IPS-20b (cell line): ENCODE measurements at regions not wholly inside any gene's neighbourhood (a gene's known extent, or its start where the extent isn't known, plus 50 kb on each side); places are given as distances from the start of the nearest gene placed in this dataset.
"Not testable (repeated sequence)": the region's sequence is repeated elsewhere in the genome, so short reads cannot be mapped to it uniquely, and the experiment has no call there.

Experiments used
- H3K27ac ChIP-seq: one replicate; pipeline ENCODE4 v1.5.1; 2013; ENCODE audit warnings: low read length
- H3K27me3 ChIP-seq: 2 replicates; pipeline ENCODE4 v1.6.1; 2013; ENCODE audit warnings: mild to moderate bottlenecking, low read length, inconsistent platforms; ENCODE audit not compliant: insufficient read depth
- H3K36me3 ChIP-seq: 2 replicates; pipeline ENCODE4 v1.6.1; 2013; ENCODE audit warnings: low read depth, mild to moderate bottlenecking, inconsistent platforms, low read length, moderate library complexity; ENCODE audit not compliant: insufficient read depth
- H3K4me1 ChIP-seq: 2 replicates; pipeline ENCODE4 v1.6.1; 2013; ENCODE audit warnings: mild to moderate bottlenecking, control low read depth, inconsistent platforms, low read length, moderate library complexity; ENCODE audit not compliant: insufficient read depth
- H3K4me3 ChIP-seq: 2 replicates; pipeline ENCODE4 v1.5.1; 2013; ENCODE audit warnings: mild to moderate bottlenecking, low read length, inconsistent platforms
- H3K9ac ChIP-seq: 2 replicates; pipeline ENCODE4 v1.6.1; 2013; ENCODE audit warnings: low read depth, mild to moderate bottlenecking, inconsistent platforms, low read length, moderate library complexity
- H3K9me3 ChIP-seq: 2 replicates; pipeline ENCODE4 v1.6.1; 2013; ENCODE audit warnings: mild to moderate bottlenecking, low read depth, low read length, inconsistent platforms; ENCODE audit not compliant: insufficient read depth

- no peak overlapping the region for H3K27ac ChIP-seq
- no peaks in the 10 kb centered on the region for H3K27me3 ChIP-seq
- H3K9ac ChIP-seq, result no peak overlapping the region
- no peaks in the 10 kb centered on the region for H3K36me3 ChIP-seq
- H3K4me3 ChIP-seq, result no peak overlapping the region
- H3K4me1 ChIP-seq, result no peaks in the 10 kb centered on the region
- H3K9me3 ChIP-seq, result no peaks in the 10 kb centered on the region
Measured at GRCh38 chr12:67716817-67717216, 68.3 kb downstream of the DYRK2 start.

GRCh38 chr12:67719303-67719702 is 70.8 kb downstream of the DYRK2 start:
- not testable (repeated sequence) for H3K27me3 ChIP-seq, H3K27ac ChIP-seq, H3K9ac ChIP-seq, H3K9me3 ChIP-seq, H3K4me3 ChIP-seq, H3K36me3 ChIP-seq, H3K4me1 ChIP-seq

GRCh38 chr12:67720351-67720856 is 71.9 kb downstream of the DYRK2 start:
- Histone ChIP-seq H3K27me3 (no peaks in the 10 kb centered on the region), H3K9ac (no peak overlapping the region), H3K4me1 (no peaks in the 10 kb centered on the region), H3K4me3 (no peak overlapping the region), H3K27ac (no peak overlapping the region), H3K36me3 (no peaks in the 10 kb centered on the region), H3K9me3 (no peaks in the 10 kb centered on the region)

- no peaks in the 10 kb centered on the region for H3K36me3 ChIP-seq
- no peak overlapping the region for H3K4me3 ChIP-seq
- H3K9ac ChIP-seq, result no peak overlapping the region
- no peak overlapping the region for H3K27ac ChIP-seq
- no peaks in the 10 kb centered on the region for H3K27me3 ChIP-seq
- no peaks in the 10 kb centered on the region for H3K4me1 ChIP-seq
- H3K9me3 ChIP-seq, result no peaks in the 10 kb centered on the region
Measured at GRCh38 chr12:67721248-67721647, 72.7 kb downstream of the DYRK2 start.

GRCh38 chr12:67722296-67722695 is 73.8 kb downstream of the DYRK2 start:
- H3K9ac ChIP-seq, result no peak overlapping the region
- H3K27me3 ChIP-seq, result no peaks in the 10 kb centered on the region
- H3K9me3 ChIP-seq, result no peaks in the 10 kb centered on the region
- no peaks in the 10 kb centered on the region for H3K36me3 ChIP-seq
- H3K4me3 ChIP-seq, result no peak overlapping the region
- H3K4me1 ChIP-seq, result no peaks in the 10 kb centered on the region
- H3K27ac ChIP-seq, result no peak overlapping the region

GRCh38 chr12:67726868-67727267 is 78.3 kb downstream of the DYRK2 start:
- Histone ChIP-seq H3K36me3 (no peaks in the 10 kb centered on the region), H3K4me3 (no peak overlapping the region), H3K27ac (no peak overlapping the region), H3K9me3 (no peaks in the 10 kb centered on the region), H3K4me1 (no peaks in the 10 kb centered on the region), H3K9ac (no peak overlapping the region), H3K27me3 (no peaks in the 10 kb centered on the region)

- H3K36me3 ChIP-seq, result no peaks in the 10 kb centered on the region
- H3K4me3 ChIP-seq, result no peak overlapping the region
- H3K9me3 ChIP-seq, result no peaks in the 10 kb centered on the region
- H3K27me3 ChIP-seq, result no peaks in the 10 kb centered on the region
- no peaks in the 10 kb centered on the region for H3K4me1 ChIP-seq
- no peak overlapping the region for H3K9ac ChIP-seq
- no peak overlapping the region for H3K27ac ChIP-seq
Measured at GRCh38 chr12:67727702-67728666, 79.4 kb downstream of the DYRK2 start.

- Histone ChIP-seq H3K27ac (no peak overlapping the region), H3K9ac (no peak overlapping the region), H3K4me3 (no peak overlapping the region), H3K9me3 (no peaks in the 10 kb centered on the region), H3K36me3 (no peaks in the 10 kb centered on the region), H3K4me1 (no peaks in the 10 kb centered on the region), H3K27me3 (no peaks in the 10 kb centered on the region)
Measured at GRCh38 chr12:67732857-67733256, 84.3 kb downstream of the DYRK2 start.

- Histone ChIP-seq H3K4me3 (no peak overlapping the region), H3K9ac (no peak overlapping the region), H3K27ac (no peak overlapping the region), H3K27me3 (no peaks in the 10 kb centered on the region), H3K4me1 (no peaks in the 10 kb centered on the region; the same call in 1 of the 2 replicates), H3K36me3 (no peaks in the 10 kb centered on the region), H3K9me3 (no peaks in the 10 kb centered on the region)
Measured at GRCh38 chr12:67735868-67736267, 87.3 kb downstream of the DYRK2 start.

GRCh38 chr12:67740711-67741110 is 92.2 kb downstream of the DYRK2 start:
- H3K9me3 ChIP-seq, result no peaks in the 10 kb centered on the region
- no peak overlapping the region for H3K9ac ChIP-seq
- H3K27me3 ChIP-seq, result no peaks in the 10 kb centered on the region
- peaks cover 7% of the 10 kb centered on the region for H3K4me1 ChIP-seq
- H3K4me3 ChIP-seq, result no peak overlapping the region
- no peaks in the 10 kb centered on the region for H3K36me3 ChIP-seq
- no peak overlapping the region for H3K27ac ChIP-seq

- Histone ChIP-seq H3K4me3 (no peak overlapping the region), H3K9ac (no peak overlapping the region), H3K27ac (no peak overlapping the region), H3K27me3 (no peaks in the 10 kb centered on the region), H3K4me1 (peaks cover 7% of the 10 kb centered on the region), H3K36me3 (no peaks in the 10 kb centered on the region), H3K9me3 (no peaks in the 10 kb centered on the region)
Measured at GRCh38 chr12:67741270-67741669, 92.7 kb downstream of the DYRK2 start.

- H3K27ac ChIP-seq, result no peak overlapping the region
- H3K4me3 ChIP-seq, result no peak overlapping the region
- H3K9me3 ChIP-seq, result no peaks in the 10 kb centered on the region
- H3K36me3 ChIP-seq, result no peaks in the 10 kb centered on the region
- no peaks in the 10 kb centered on the region for H3K27me3 ChIP-seq
- H3K9ac ChIP-seq, result no peak overlapping the region
- H3K4me1 ChIP-seq, result peaks cover 7% of the 10 kb centered on the region
Measured at GRCh38 chr12:67742461-67742860, 93.9 kb downstream of the DYRK2 start.
